Ovary (tissue), 3 donors: ENCODE measurements at regions not wholly inside any gene's neighbourhood (a gene's known extent, or its start where the extent isn't known, plus 50 kb on each side); places are given as distances from the start of the nearest gene placed in this dataset.

Source experiments
- EP300 ChIP-seq: sonication (generic); formaldehyde crosslinking; IDR thresholded peaks from one replicate; pipeline ENCODE4 v1.6.1; 2017; ENCODE audit warnings: antibody characterized with exemption
- POLR2A ChIP-seq: fragments of 450-650 bp; IDR thresholded peaks from one replicate; pipeline ENCODE4 v1.6.1; 2017; ENCODE audit warnings: antibody characterized with exemption, mild to moderate bottlenecking, moderate library complexity
- TF ChIP-seq, protein P1 (sequence below), 3 donors: fragments of 450-650 bp in 2 of 3; fragments of 200-600 bp in 1 of 3; IDR thresholded peaks; one replicate each; pipeline versions ENCODE4 v1.5.1 to v1.8.0; 2016 to 2022; ENCODE audit warnings: antibody characterized with exemption in 3 of 3, mild to moderate bottlenecking in 1 of 3
- donor health status: DM: no; HTN: no; CAD: no.

- TF ChIP-seq, protein P1, sequence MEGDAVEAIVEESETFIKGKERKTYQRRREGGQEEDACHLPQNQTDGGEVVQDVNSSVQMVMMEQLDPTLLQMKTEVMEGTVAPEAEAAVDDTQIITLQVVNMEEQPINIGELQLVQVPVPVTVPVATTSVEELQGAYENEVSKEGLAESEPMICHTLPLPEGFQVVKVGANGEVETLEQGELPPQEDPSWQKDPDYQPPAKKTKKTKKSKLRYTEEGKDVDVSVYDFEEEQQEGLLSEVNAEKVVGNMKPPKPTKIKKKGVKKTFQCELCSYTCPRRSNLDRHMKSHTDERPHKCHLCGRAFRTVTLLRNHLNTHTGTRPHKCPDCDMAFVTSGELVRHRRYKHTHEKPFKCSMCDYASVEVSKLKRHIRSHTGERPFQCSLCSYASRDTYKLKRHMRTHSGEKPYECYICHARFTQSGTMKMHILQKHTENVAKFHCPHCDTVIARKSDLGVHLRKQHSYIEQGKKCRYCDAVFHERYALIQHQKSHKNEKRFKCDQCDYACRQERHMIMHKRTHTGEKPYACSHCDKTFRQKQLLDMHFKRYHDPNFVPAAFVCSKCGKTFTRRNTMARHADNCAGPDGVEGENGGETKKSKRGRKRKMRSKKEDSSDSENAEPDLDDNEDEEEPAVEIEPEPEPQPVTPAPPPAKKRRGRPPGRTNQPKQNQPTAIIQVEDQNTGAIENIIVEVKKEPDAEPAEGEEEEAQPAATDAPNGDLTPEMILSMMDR (IDR thresholded peaks at IDR 0.05): no peak
- TF ChIP-seq EP300: no peak
- no peak for TF ChIP-seq POLR2A
These were observed 580.1 kb upstream of the ID2 start for GRCh38 chr2:8101614-8102277.
